Inferior parietal cortex (tissue), 1 donor: ENCODE measurements at regions not wholly inside any gene's neighbourhood (a gene's known extent, or its start where the extent isn't known, plus 50 kb on each side); places are given as distances from the start of the nearest gene placed in this dataset.

ENCODE experiments used
- DNase-seq: peaks from one replicate; pipeline ENCODE4 v3.0.0-alpha.2; 2016; ENCODE audit errors: extremely low spot score

DNA sequence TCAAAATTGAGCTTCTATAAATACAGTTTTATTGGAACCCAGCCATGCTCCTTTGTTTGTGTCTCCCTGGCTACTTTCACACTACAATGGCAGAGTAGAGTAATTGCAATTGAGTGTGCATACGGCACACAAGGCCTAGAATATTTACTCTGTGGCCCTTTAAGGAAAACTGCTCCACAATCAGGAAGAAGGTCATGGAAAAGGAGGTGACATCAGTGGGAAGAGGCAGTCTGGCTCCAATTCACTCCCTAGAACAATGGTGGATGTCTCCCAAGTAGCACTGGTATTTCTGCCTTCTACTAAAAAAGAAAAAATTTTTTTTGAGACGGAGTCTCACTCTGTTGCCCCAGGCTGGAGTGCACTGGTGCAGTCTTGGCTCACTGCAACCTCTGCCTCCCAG lies 51.3 kb downstream of the KRTAP19-8 start:
- no peak for DNase-seq

DNA sequence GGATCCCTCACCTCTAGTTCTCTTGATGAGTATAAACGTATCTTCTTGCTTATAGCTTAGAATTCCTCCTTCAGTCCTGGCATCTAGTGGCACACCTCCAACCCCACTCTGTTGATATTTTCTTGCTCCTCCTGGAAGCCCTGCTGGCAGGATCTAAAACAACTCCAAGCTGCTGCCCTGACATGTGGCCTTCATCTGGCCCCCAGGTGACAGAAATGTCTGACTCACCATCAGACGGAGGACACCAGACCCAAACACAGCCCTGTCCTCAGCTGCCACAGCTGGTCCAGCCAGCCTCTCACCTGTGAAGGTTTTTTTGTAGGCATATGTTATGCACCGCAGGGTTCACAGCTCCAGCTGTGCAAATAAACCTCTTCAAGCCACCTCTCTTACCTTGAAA lies 53.4 kb downstream of the KRTAP19-8 start:
- no peak for DNase-seq

DNA sequence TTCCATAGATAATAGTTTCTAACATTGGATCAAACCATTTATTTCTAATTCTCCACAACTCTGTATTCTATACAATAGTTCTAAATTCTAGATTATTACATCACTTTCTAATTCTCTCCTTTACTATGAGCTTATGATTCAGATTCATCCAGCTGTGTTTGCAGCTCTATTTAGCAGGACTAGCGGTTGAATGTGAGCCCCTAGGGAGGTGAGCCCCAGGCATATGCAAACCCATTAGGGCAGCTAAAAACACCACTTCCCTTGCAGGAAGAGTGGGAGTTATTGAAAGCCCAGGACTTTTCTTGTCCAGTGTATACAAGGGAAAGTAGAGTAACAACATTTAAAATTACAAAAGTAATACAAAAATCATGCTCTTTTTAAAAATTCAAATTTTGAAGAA lies 56.9 kb downstream of the KRTAP19-8 start:
- no peak for DNase-seq

DNA sequence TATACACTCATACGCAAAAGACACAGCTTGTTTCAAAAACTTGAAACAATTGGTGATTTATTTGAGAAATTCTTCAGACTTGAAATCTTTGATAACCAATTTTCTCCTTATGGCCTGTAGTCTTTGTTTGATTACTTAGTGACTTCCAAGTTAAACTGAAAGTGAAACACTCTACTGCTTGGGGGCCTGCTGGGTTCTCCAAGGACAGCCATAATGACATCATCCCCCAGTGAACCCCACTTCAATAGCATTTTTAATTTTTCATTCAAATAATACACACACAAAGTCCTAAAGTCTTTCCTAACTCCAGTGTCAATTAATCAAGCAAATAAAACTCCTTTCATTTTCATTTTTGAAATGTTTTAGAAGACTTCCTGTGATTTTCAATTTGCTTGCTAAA lies 59.2 kb downstream of the KRTAP19-8 start:
- DNase-seq, result no peak

DNA sequence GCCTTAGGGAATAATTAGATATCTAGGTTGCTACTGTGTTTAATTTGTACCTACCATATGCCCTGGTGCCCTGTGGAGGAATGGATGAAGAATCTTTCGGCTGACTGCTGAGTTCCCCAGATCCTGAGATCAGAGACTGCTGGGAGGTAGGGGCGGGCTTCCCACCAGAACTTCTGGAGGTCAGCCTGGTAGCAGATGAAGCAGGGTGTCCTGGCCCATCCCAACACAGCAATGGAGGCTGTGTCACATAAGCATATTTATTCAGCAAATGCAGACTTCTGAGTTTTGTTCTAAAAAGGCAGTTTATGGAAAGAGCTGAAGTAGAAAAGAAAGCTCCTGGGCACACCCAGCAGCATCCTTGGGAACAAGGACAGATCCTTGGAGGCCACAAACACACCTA lies 74.0 kb downstream of the KRTAP19-8 start:
- no peak for DNase-seq

DNA sequence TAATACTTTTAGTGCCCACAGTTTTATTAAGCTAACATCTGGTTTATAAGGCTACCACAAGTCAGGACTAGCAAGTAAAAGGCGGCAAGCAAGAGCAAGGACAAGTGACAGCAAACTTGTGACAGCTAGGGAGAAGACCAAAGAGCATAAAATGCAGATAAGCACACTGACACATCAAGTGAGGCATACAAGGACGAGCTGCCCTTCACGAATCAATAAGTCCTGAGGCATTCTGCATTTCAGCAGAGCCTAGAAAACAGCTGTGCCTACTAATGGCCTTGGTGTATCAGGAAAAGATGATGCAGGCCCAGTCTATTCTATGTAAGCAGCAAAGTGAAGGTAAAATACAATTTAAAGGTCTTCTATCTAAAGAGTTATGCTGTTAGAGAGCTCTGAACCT lies 74.8 kb downstream of the KRTAP19-8 start:
- DNase-seq, result no peak

DNA sequence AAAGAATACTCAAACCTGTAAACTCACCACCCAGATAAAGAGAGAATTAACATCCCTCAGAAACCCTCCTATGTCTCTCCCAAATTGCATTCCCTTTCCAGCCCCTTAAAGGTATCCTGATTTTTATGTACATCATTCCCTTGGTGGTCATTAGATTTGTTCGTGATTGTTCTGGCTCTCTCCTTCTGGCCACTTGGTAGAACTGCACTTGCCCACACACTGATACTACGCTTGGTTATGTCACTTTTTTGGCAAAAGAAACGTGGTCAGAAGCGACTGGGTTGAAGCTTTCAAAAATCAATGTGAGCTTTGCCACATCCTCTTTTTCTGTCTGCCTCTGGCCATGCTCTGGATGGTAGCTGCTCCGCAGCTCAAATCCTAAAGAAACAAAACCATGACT lies 76.3 kb downstream of the KRTAP19-8 start:
- no peak for DNase-seq

DNA sequence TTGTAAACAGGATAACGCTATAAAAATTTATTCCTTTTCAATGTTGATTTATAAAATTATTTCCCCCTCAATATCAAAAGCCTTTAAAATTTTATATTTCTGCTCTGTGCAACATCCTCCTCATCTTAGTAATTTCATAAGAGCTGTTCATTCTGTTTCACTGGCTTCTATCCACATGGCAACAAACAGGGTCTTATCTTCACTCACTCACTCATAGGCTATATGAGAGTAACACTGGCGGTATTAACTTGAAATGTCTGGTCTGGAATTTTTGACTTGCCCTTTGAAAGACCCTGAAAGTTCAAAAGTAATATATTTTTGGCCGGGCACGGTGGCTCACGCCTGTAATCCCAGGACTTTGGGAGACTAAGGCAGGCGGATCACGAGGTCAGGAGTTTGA lies 77.4 kb upstream of the KRTAP11-1 start:
- DNase-seq, result no peak

DNA sequence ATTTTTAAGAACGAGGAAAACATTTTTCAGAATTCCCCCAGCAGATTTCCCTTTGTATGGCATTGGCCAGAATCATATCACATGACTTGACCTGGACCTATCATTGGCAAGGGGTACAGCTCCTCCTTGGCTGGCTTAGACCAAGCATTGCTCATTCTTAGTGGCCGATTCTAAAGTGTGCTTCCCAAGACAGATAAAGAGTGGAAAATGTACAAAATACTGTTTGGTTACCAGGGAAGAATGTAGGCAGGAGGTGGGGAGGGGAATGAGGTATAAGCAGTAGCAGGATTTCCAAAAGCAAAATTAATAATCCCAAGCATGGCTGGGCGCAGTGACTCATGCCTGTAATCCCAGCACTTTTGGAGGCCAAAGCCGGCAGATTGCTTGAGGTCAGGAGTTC lies 75.6 kb upstream of the KRTAP11-1 start:
- DNase-seq, result no peak

DNA sequence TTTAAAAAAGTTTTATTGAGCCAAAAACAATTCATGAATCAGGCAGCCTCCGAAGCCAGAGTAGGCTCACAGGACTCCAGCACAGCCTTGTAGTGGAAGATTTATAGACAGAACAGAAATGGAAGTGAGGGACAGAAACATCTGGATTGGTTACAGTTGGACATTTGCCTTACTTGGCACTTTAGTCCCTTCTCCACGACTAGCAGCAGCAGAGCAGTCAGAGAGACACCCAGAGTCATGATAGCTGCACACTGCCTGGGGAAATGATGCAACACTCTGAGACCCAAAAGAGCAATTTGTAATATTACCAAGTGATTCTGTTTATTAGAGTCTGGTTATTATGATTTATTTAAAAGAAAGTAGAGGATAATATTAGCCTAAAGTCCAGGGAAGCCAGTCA lies 72.2 kb upstream of the KRTAP11-1 start:
- no peak for DNase-seq

DNA sequence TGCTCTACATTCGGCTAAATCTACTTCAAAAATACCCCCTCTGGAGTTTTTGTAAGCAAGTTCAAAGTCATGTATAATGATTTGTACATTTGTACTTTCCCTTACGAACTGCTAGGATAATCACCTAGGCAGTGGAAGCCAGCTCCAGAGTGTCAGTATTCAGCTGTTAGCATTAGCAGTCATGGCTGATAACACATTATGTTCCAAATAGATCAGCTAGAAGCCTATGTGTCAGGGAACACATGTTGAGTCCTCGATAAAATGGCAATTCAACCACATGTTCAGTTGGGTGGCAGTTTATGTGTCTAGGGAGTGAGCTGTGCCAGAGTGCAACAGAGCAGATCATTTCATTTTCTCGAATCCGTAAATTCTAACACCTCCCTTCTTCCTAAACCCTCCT lies 65.8 kb upstream of the KRTAP11-1 start:
- DNase-seq, result no peak

DNA sequence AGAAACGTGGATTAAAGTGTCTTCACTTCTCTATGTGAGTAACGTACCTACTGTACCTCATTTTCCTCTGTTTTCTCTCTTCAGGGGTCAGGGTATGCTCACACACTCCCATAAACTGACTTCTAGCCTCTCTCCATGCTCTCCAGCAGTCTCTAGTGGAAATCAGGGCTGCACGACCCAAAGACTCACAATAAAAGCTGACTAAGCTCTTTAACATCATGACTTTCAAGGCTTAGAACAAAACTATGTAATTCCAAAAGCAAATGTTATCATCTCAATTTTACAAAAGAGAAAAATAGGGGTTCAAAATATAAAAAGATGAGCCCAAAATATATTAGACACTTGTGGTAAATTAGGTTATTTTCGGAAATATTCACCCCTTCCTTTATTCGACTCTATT lies 62.5 kb upstream of the KRTAP11-1 start:
- no peak for DNase-seq

DNA sequence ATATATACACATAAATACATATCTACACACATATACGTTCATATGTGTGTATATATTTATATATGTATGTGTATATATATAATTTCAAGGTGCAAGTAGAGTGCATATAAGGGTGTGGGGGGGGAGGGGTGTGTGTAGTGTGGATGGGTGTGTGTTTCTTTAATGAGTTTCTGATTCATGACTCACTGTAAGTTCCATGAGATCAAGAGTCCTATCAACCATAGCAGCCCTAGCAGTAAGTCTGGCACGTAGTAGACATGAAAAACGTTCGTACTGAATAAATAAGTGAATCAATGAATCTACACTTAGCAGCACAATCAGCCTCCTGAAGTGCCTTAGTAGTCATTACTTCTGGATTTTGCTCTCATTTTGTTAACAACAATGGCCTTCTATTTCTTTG lies 61.9 kb upstream of the KRTAP11-1 start:
- DNase-seq, result no peak

DNA sequence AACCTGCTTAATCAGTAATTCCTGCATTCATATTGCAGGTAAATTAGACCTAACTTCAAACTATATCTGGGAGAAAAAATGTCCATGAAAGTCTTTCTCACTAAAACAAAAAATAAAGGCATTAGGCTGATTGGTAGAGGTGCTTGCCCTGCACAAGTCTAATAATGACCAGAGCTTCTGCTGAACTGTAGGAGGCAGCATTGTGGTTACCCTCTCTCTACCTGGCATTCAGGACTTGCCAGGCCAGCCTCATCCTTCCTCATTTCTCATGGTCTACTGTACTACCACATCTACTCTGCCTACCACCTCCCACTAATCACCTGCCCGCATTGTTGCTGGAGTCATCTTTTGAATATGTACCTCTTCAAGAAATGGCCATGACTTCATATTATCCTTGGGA lies 60.8 kb upstream of the KRTAP11-1 start:
- no peak for DNase-seq

DNA sequence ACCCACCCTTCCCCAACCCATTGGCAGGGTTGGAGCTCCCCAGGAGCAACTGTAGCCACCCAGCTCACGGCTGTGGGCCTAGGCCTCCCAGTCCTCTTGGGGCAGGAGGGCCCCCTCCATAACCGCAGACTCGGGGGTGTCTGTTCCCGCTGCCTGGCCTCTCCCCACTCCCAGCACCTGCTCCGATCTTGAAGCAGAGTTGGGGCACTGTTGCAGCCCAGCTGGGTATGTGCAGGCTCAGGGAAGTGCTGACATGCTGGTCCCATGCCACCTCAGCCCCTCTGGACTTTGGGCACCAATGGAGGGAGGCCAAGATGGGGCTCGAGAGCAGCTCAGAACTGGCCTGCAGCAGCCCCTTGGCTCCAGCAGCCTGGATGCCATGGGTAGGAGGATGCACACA lies 54.8 kb upstream of the KRTAP11-1 start:
- no peak for DNase-seq

DNA sequence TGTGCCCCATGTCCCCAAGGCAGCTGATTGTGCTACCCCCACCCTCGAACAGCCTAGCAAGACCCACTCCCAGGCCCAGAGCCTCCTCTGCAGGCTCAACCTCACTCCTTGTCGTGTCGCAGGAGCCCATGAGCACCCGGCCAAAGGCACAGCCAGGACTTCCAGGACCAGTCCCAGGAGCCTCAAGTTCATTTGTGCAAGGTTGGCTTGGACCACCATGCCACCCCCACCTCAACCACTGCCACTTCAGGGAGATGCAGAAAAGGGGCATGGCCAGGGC lies 54.4 kb upstream of the KRTAP11-1 start:
- DNase-seq, result no peak

DNA sequence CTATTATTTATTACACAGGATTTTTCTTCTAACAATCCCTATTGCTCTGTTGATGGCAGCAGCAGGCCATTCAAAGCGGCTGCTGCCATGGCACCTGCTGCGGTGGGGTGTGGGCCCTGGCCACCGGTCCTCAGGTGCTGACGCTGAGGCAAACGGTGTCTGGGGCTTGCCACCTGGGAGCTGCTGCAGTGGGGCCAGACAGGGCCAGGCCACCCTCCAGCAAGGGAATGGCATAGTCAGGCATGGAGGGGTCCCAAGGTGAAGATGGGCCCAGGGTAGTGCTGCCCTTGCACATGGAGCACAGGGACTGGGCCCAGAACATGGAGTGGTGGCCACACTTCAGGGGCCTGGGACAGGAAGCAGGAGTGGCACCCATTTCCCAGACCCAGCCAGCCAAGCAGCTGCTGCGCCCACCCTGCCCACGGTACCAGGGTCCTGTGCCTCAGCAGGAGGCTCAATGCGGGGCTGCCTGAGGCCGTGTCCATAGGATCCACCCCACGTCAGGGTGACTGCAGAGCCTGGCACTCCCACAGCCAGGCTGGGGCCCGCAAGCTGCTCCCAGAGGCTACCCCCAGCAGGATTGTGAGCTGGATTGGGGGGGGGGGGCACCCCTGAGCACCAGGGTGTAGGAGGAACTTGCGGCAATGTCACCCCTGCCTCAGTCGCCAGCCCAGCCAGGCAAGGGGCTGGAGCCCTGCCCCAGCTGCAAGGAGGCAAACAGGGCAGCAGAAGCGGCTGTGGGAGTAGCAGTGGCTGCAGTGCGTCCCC lies 53.9 kb upstream of the KRTAP11-1 start:
- no peak for DNase-seq

DNA sequence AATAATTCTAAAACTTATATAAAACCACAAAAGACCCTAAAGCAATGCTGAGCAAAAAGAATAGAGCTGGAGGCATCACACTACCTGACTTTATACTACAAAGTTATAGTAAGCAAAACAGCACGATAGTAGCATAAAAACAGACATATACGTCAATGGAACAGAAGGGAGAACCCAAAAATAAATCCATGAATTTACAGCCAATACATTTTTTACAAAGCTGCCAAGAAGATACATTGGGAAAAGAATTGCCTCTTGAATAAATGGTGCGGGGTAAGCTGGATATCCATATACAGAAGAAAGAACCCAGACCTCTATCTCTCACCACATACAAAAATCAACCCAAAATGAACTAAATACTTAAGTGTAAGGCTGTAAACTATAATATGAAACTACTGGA lies 51.3 kb upstream of the KRTAP11-1 start:
- peak; percentile 9 for DNase-seq
